ENCODE measurements at regions not wholly inside any gene's neighbourhood (a gene's known extent, or its start where the extent isn't known, plus 50 kb on each side); places are given as distances from the start of the nearest gene placed in this dataset.
"Not testable (repeated sequence)": the region's sequence is repeated elsewhere in the genome, so short reads cannot be mapped to it uniquely, and the experiment has no call there.

- Mint-ChIP-seq H3K4me1 (ENCODE audit: low read depth) (no peaks in the 10 kb centered on the region), H3K9me3 (no peaks in the 10 kb centered on the region), H3K4me3 (no peak overlapping the region), H3K27me3 (ENCODE audit: insufficient read depth) (peaks cover 3% of the 10 kb centered on the region; the same call in 1 of the 2 replicates), H3K27ac (no peak overlapping the region), H3K36me3 (ENCODE audit: low read depth) (no peaks in the 10 kb centered on the region)
- DNase-seq = no peak
- TF ChIP-seq CTCF (IDR thresholded peaks at IDR 0.05) = no peak
Measured at GRCh38 chr1:157460381-157460780, 91.9 kb downstream of the FCRL5 start.

- Mint-ChIP-seq H3K36me3 (ENCODE audit: low read depth) (no peaks in the 10 kb centered on the region), H3K4me3 (no peak overlapping the region), H3K27me3 (ENCODE audit: insufficient read depth) (peaks cover 6% of the 10 kb centered on the region; the same call in 1 of the 2 replicates), H3K27ac (no peak overlapping the region), H3K9me3 (no peaks in the 10 kb centered on the region), H3K4me1 (ENCODE audit: low read depth) (no peaks in the 10 kb centered on the region)
- TF ChIP-seq CTCF (IDR thresholded peaks at IDR 0.05) = no peak
- no peak for DNase-seq
Measured at GRCh38 chr1:157457279-157457678, 95.0 kb downstream of the FCRL5 start.

GRCh38 chr1:157455318-157455717, 97.0 kb downstream of the FCRL5 start:
- Mint-ChIP-seq H3K9me3 (no peaks in the 10 kb centered on the region), H3K27me3 (ENCODE audit: insufficient read depth) (peaks cover 8% of the 10 kb centered on the region; the same call in 1 of the 2 replicates), H3K27ac (no peak overlapping the region), H3K4me1 (ENCODE audit: low read depth) (no peaks in the 10 kb centered on the region), H3K36me3 (ENCODE audit: low read depth) (no peaks in the 10 kb centered on the region), H3K4me3 (no peak overlapping the region)
- DNase-seq = no peak
- no peak for TF ChIP-seq CTCF (IDR thresholded peaks at IDR 0.05)

- Mint-ChIP-seq H3K4me1 (ENCODE audit: low read depth) (no peaks in the 10 kb centered on the region), H3K9me3 (no peaks in the 10 kb centered on the region), H3K27ac (no peak overlapping the region)
Measured at GRCh38 chr1:157450106-157450505, 102.2 kb downstream of the FCRL5 start.

GRCh38 chr1:157448636-157449035, 103.7 kb downstream of the FCRL5 start:
- Mint-ChIP-seq H3K27ac (no peak overlapping the region), H3K4me1 (ENCODE audit: low read depth) (no peaks in the 10 kb centered on the region), H3K4me3 (no peak overlapping the region), H3K9me3 (no peaks in the 10 kb centered on the region), H3K36me3 (ENCODE audit: low read depth) (no peaks in the 10 kb centered on the region), H3K27me3 (ENCODE audit: insufficient read depth) (peaks cover 4% of the 10 kb centered on the region; the same call in 1 of the 2 replicates)
- TF ChIP-seq CTCF (IDR thresholded peaks at IDR 0.05) = no peak
- DNase-seq = no peak

More at GRCh38 chr1:157450106-157450505, 102.2 kb downstream of the FCRL5 start:
- no peak for TF ChIP-seq CTCF (IDR thresholded peaks at IDR 0.05)
- H3K4me3 Mint-ChIP-seq = no peak overlapping the region
- no peak for DNase-seq
- H3K36me3 Mint-ChIP-seq (ENCODE audit: low read depth) = no peaks in the 10 kb centered on the region
- H3K27me3 Mint-ChIP-seq (ENCODE audit: insufficient read depth) = peaks cover 5% of the 10 kb centered on the region; the same call in 1 of the 2 replicates

GRCh38 chr1:157446356-157446755, 106.0 kb downstream of the FCRL5 start:
- not testable (repeated sequence) for H3K4me1 Mint-ChIP-seq (ENCODE audit: low read depth); H3K27ac Mint-ChIP-seq; H3K9me3 Mint-ChIP-seq; H3K27me3 Mint-ChIP-seq (ENCODE audit: insufficient read depth); H3K4me3 Mint-ChIP-seq; DNase-seq; H3K36me3 Mint-ChIP-seq (ENCODE audit: low read depth)

- not testable (repeated sequence) for DNase-seq; H3K27ac Mint-ChIP-seq; H3K27me3 Mint-ChIP-seq (ENCODE audit: insufficient read depth); H3K36me3 Mint-ChIP-seq (ENCODE audit: low read depth); H3K9me3 Mint-ChIP-seq; H3K4me1 Mint-ChIP-seq (ENCODE audit: low read depth); H3K4me3 Mint-ChIP-seq
Measured at GRCh38 chr1:157445616-157446140, 106.6 kb downstream of the FCRL5 start.

Data from HFFc6 (cell line).